Colonic mucosa (tissue), 4 donors: ENCODE measurements at regions not wholly inside any gene's neighbourhood (a gene's known extent, or its start where the extent isn't known, plus 50 kb on each side); places are given as distances from the start of the nearest gene placed in this dataset.

Source experiments
- DNase-seq: peaks from one replicate; pipeline ENCODE4 v3.0.0-alpha.2; 2020
- H3K27ac ChIP-seq: fragments of 200-600 bp; one replicate; pipeline ENCODE4 v1.8.0; 2021
- H3K27me3 ChIP-seq: fragments of 200-600 bp; one replicate; pipeline ENCODE4 v1.8.0; 2021
- H3K36me3 ChIP-seq: fragments of 200-600 bp; one replicate; pipeline ENCODE4 v1.8.0; 2021
- H3K4me1 ChIP-seq: fragments of 200-600 bp; one replicate; pipeline ENCODE4 v1.8.0; 2021; ENCODE audit warnings: mild to moderate bottlenecking
- H3K4me3 ChIP-seq: fragments of 200-600 bp; one replicate; pipeline ENCODE4 v1.8.0; 2021
- H3K9ac ChIP-seq, 2 donors: one replicate each; pipeline ENCODE4 v1.7.0; 2013; ENCODE audit warnings: control low read depth in 2 of 2, low read depth in 2 of 2, low read length in 2 of 2
- H3K9me3 ChIP-seq: fragments of 200-600 bp; one replicate; pipeline ENCODE4 v1.8.0; 2021
- CTCF ChIP-seq: fragments of 200-600 bp; IDR thresholded peaks from one replicate; pipeline ENCODE4 v1.8.0; 2022; ENCODE audit warnings: antibody characterized with exemption, mild to moderate bottlenecking
- intact Hi-C: fragments of 100-400 bp; cut with DNase I; formaldehyde crosslinking; loops from one replicate; pipeline ENCODE4 v1.14.1; 2022
- donor health status: healthy.
- donor health status: DM: no; HTN: no; CAD: no.
- donor health status: DM: no; HTN: no; CAD: no.

GRCh38 chr2:176558574-176559140 is 289.4 kb downstream of the MTX2 start:
- H3K36me3 ChIP-seq, result no peaks in the 10 kb centered on the region
- DNase-seq, result no peak
- no peak overlapping the region for H3K27ac ChIP-seq
- no peaks in the 10 kb centered on the region for H3K9me3 ChIP-seq
- no peaks in the 10 kb centered on the region for H3K4me1 ChIP-seq
- H3K4me3 ChIP-seq, result no peak overlapping the region
- TF ChIP-seq CTCF, result no peak
- intact Hi-C loops, result loop anchor here (5.0 kb wide), 1 partner anchor 79 kb away; no protein-coding TSS in a partner anchor
- no peaks in the 10 kb centered on the region for H3K27me3 ChIP-seq
- no peak overlapping the region for H3K9ac ChIP-seq

DNA sequence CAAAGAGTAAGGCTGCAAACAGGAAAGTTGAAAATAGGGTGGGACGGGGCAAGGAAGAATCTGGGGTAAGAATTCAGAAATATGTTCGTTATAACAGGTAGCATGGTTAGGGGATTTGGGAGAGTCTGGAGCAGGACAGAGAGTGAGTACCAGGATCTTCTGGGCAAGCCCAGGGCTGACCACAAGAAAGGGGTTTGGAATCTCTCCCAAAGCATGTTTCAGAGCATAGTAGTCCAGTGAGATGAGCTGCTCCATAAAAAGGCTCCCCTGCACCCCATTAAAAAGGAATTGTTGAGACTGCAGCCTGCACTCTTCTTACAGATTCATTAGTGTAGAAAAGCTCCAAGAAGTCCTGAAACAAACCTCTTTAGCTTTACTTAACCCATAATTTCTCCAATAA is 291.1 kb downstream of the MTX2 start:
- Histone ChIP-seq H3K9ac (no peak overlapping the region), H3K4me3 (no peak overlapping the region), H3K36me3 (no peaks in the 10 kb centered on the region), H3K4me1 (no peaks in the 10 kb centered on the region), H3K27me3 (no peaks in the 10 kb centered on the region), H3K27ac (no peak overlapping the region), H3K9me3 (no peaks in the 10 kb centered on the region)
- intact Hi-C loops, result no loop called here
- DNase-seq, result no peak
- TF ChIP-seq CTCF, result no peak

DNA sequence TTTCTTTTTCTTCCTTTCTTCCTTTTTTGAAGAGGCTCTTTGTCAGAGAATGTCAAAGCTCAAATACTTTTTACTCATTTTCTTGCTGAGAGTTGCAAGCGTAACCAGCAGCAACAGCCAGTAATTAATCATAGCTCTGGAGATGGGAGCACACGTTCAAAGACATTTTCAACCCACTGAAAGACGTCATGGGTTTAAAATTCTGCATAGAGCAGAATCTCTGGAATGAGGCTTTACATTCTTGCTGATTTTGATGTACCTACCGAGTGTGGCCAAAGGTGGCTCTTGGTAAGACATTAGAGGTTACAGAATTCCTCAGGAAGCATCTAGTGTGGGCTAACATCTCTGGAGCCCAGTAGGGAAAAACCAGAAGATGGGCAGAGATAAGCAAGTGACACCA is 292.5 kb downstream of the MTX2 start:
- no peak for DNase-seq
- H3K27me3 ChIP-seq, result no peaks in the 10 kb centered on the region
- no peak overlapping the region for H3K27ac ChIP-seq
- intact Hi-C loops, result no loop called here
- H3K9me3 ChIP-seq, result no peaks in the 10 kb centered on the region
- H3K9ac ChIP-seq, result no peak overlapping the region
- no peak overlapping the region for H3K4me3 ChIP-seq
- no peaks in the 10 kb centered on the region for H3K4me1 ChIP-seq
- H3K36me3 ChIP-seq, result no peaks in the 10 kb centered on the region
- TF ChIP-seq CTCF, result no peak

DNA sequence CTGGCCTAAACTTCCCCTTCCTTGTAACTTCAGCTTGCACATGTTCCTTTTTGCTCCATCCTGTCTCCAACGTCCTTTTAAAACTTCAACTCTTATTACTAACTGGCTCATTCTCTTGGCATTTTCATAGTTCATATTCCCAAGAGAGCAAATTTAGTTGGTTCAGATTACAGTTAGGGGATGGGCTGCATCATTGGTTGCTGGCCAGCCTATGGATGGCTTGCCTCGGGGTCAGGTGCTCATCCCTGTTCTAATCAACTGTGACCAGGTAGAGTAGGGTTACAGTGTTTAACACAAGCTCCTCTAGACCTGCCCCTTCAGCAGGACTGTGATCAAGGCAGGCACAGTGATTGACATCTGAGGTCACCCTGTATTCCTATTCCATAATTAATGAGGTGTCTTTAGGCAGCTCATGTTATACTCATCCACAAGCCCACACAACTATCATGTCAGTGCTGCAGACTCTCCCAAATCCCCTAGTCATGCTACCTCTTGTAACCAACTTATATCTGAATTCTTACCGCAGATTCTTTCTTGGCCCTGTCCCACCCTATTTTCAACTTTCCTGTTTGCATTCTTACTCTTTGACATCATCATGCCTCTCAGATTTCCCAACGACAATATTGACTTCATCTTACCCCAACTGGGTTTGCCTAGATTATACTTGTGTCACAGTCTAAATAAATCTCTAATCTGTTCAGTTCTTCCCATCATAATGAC is 293.3 kb downstream of the MTX2 start:
- H3K9me3 ChIP-seq, result no peaks in the 10 kb centered on the region
- no peak overlapping the region for H3K4me3 ChIP-seq
- H3K27me3 ChIP-seq, result no peaks in the 10 kb centered on the region
- H3K4me1 ChIP-seq, result no peaks in the 10 kb centered on the region
- no peak for TF ChIP-seq CTCF
- no peaks in the 10 kb centered on the region for H3K36me3 ChIP-seq
- intact Hi-C loops, result no loop called here
- H3K9ac ChIP-seq, result no peak overlapping the region
- H3K27ac ChIP-seq, result no peak overlapping the region
- no peak for DNase-seq

GRCh38 chr2:176565641-176566323 is 296.5 kb downstream of the MTX2 start:
- no peaks in the 10 kb centered on the region for H3K36me3 ChIP-seq
- intact Hi-C loops, result no loop called here
- no peak overlapping the region for H3K27ac ChIP-seq
- no peak overlapping the region for H3K4me3 ChIP-seq
- no peak for TF ChIP-seq CTCF
- H3K9me3 ChIP-seq, result no peaks in the 10 kb centered on the region
- H3K9ac ChIP-seq, result no peak overlapping the region
- no peaks in the 10 kb centered on the region for H3K4me1 ChIP-seq
- H3K27me3 ChIP-seq, result no peaks in the 10 kb centered on the region
- no peak for DNase-seq
